ENCODE measurements at regions not wholly inside any gene's neighbourhood (a gene's known extent, or its start where the extent isn't known, plus 50 kb on each side); places are given as distances from the start of the nearest gene placed in this dataset.

- no peak overlapping the region for H3K4me3 ChIP-seq (ENCODE audit: low read length)
- DNase-seq (ENCODE audit: low read depth, low spot score): no peak
These were observed 1474.9 kb downstream of the EFNA5 start for GRCh38 chr5:106195679-106196474.

DNA sequence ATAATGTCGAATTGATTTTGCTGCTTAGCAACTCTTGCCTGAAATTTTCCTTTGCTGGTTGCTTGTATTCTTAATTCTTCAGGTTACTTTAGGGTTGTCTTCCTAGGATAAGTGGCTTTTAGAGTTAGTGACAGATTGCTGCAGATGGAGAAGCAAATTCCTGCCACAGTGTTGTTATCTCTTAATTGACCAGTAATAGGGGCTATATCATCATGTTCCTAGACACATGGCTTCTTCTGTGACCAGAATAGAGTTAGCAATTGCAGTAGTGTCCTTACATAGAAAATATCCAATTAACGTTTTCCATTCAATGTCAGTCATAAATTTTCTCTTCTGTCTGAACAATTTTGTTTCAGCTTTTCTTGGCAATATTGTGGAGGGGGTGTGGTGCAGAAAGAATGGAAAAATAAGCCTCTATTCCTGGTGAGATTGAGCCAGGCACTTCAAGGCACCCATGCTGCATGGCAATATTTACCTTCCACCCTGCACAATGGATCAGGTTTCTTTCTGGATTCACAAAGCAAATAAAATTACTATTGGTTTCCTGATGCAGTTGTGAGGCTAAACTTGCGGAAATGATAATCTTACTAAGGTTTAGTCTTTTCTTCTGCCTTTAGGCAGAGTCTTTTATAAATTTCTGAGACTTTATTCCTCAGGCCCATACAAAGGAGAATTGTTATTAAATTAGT lies 1481.5 kb downstream of the EFNA5 start:
- no peak overlapping the region for H3K4me3 ChIP-seq (ENCODE audit: low read length)
- no peak for DNase-seq (ENCODE audit: low read depth, low spot score)

DNA sequence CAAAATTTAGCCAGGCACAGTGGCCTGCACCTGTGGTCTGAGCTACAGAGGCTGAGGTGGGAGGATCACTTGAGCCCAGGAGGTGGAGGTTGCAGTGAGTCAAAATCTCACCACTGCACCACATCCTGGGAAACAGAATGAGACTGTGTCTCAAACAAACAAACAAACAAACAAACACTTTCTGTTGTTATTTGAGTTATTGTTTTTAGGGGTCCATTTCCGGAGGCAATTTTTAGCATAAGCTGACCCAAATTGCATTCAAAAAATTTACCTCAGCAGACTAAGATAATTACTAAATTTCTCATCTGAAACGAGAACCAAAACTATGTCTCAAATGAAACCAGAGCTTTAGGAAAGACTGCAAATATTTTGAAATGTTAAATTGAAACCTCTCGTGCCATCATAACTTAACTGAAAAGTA lies 1485.1 kb downstream of the EFNA5 start:
- DNase-seq (ENCODE audit: low read depth, low spot score): no peak
- no peak overlapping the region for H3K4me3 ChIP-seq (ENCODE audit: low read length)

GRCh38 chr5:106174903-106175302 lies 1495.8 kb downstream of the EFNA5 start:
- no peak for DNase-seq (ENCODE audit: low read depth, low spot score)
- no peak overlapping the region for H3K4me3 ChIP-seq (ENCODE audit: low read length)

DNA sequence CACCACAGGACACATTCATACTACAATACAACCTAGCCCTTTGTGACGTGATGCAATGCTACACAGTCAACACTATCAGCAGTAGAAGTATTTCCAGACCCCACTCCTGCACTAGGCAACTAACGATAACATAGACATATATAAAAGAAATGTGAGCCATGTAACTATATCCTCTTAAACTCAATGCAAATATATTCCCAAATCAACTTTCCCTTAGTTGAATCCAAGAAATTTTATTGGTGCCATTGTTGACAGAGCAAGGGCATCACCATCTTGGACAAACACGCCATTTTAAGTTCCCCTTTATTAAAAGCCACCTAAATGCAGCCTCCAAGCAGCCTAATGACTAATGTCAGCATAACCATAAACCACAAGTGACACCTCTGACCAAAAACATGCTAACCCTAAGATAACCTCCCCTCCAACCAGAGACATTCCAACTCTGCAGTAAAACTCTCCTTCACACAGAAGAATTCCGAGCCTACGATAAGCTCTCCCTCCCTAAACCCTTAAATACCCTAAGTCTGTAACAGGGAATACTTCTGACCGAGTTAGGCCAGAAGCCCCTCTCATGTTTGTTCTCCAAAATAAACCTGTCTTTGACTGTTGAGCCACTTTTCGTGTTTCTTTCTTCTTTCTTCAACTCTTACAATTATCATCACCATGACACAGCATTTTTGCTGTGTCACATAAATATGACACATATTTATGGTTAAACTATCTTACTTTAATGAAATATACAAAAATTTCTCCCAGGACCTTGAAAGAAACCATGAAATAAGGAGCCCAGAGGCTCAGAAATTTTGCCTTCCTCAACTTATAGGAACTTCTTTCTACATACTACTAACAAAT lies 1497.8 kb downstream of the EFNA5 start:
- no peak overlapping the region for H3K4me3 ChIP-seq (ENCODE audit: low read length)
- DNase-seq (ENCODE audit: low read depth, low spot score): no peak

- DNase-seq (ENCODE audit: low read depth, low spot score): no peak
- no peak overlapping the region for H3K4me3 ChIP-seq (ENCODE audit: low read length)
These were observed 1499.0 kb downstream of the EFNA5 start for GRCh38 chr5:106171708-106172107.

- DNase-seq (ENCODE audit: low read depth, low spot score): no peak
These were observed 1499.6 kb downstream of the EFNA5 start for GRCh38 chr5:106171132-106171531.

DNA sequence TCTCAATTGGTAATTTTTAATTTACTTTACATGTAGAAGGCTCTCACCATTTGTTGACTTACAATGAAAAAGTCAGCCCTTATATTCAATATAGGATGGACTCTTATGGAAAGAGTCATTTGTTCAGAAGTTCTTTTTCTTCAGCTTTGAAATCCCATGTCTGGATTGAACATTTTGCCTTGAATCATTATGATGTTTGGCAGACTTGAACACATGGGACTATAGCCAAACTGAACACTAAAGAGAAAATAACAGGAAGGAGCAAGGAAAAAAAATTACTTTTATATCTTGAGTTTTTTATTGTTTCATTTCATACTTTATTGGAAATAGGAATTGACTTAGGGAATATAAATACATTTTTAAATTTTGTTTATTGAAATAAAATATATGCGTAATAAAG lies 1503.0 kb downstream of the EFNA5 start:
- no peak for DNase-seq (ENCODE audit: low read depth, low spot score)
- H3K4me3 ChIP-seq (ENCODE audit: low read length): no peak overlapping the region

More at GRCh38 chr5:106171132-106171531, 1499.6 kb downstream of the EFNA5 start:
- H3K4me3 ChIP-seq (ENCODE audit: low read length): no peak overlapping the region

DNA sequence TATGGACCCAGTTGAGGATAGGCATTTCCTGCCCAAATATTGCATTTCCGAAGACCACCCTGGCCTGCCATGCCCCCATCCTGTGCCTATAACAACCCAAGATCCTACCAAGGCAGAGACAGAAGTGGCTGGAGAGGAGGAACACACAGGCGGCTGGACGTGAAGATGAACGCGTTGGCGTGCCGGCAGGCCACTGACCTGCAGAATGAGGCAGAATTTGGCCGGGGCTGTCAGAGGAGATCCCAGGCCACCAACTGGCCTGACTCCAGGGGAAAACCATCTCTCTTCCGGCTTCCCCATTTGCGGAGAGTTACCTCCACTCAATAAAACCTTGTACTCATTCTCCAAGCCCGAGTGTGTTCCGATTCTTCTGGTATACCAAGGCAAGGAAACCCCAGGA lies 1507.5 kb downstream of the EFNA5 start:
- DNase-seq (ENCODE audit: low read depth, low spot score): no peak
- no peak overlapping the region for H3K4me3 ChIP-seq (ENCODE audit: low read length)

DNA sequence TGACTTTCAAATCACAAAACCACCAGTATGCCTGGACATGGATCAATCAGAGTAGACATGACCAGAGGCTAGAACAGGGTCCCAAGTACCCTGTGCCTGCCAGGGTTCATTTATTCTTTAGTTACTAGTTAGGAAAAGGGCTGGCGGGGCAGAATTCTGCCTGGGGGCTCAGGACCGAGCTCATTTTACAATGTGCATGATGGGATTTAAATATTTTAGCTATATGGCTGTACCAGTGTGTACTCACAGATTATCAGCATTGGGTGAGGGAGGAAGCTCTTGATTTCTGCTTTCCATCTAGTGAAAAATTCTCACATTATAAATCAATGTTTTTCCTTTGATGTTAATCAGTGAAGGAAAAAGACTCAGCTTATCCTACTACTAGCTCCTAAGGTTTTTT lies 1511.1 kb downstream of the EFNA5 start:
- DNase-seq (ENCODE audit: low read depth, low spot score): no peak
- H3K4me3 ChIP-seq (ENCODE audit: low read length): no peak overlapping the region

DNA sequence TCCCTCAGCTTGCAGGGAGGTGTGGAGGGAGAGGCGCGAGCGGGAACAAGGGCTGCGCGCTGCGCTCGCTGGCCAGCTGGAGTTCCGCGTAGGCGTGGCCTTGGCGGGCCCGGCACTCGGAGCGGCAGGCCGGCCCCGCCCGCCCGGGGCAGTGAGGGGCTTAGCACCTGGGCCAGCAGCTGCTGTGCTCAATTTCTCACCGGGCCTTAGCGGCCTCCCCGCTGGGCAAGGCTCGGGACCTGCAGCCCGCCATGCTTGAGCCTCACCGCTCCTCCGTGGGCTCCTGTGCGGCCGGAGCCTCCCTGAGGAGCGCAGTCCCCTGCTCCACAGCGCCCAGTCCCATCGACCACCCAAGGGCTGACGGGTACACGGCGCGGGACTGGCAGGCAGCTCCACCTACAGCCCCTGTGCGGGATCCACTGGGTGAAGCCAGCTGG lies 1516.4 kb downstream of the EFNA5 start:
- H3K4me3 ChIP-seq (ENCODE audit: low read length): no peak overlapping the region
- DNase-seq (ENCODE audit: low read depth, low spot score): no peak

DNA sequence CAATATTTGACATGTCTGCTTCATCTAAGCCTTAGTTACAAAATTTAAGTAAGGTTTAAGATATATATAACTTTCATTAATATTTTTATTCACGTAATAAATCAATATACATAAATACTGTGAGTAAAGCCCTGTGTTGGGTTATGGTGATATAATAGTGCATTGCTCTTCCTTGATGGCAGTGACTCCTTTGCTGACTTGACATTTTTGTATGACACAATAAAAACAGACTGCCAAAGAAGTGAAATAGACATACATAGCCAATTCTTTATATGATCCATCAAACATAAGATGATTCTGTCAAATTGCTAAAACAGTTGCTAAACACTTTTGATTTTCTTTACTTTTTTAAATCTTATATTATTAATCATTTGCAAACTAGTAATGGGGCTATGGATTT lies 1518.2 kb downstream of the EFNA5 start:
- H3K4me3 ChIP-seq (ENCODE audit: low read length): no peak overlapping the region
- no peak for DNase-seq (ENCODE audit: low read depth, low spot score)

GRCh38 chr5:106142116-106142515 lies 1528.6 kb downstream of the EFNA5 start:
- H3K4me3 ChIP-seq (ENCODE audit: low read length): no peak overlapping the region
- no peak for DNase-seq (ENCODE audit: low read depth, low spot score)

GRCh38 chr5:106140101-106140500 lies 1530.6 kb downstream of the EFNA5 start:
- no peak for DNase-seq (ENCODE audit: low read depth, low spot score)
- no peak overlapping the region for H3K4me3 ChIP-seq (ENCODE audit: low read length)

- DNase-seq (ENCODE audit: low read depth, low spot score): no peak
- no peak overlapping the region for H3K4me3 ChIP-seq (ENCODE audit: low read length)
These were observed 1534.7 kb downstream of the EFNA5 start for GRCh38 chr5:106136061-106136460.

- DNase-seq (ENCODE audit: low read depth, low spot score): no peak
These were observed 1535.3 kb downstream of the EFNA5 start for GRCh38 chr5:106135473-106135872.

DNA sequence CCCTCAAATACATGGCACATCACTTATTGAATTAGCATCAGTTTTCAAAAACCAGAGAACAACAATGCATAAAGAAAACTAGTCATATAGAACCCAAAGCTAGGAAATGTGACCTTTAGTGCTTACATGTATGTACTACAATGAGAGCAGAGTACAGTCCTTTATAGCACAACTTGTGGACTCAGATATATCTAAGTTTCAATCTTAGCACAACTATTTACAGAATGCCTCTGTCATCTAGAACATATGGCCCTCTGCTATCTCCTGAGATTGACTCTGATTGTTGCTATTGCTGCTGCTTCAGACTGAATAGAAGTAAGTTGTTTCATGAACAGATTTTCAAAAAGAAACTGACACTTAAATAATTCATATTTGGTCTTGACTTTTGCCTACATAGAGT lies 1536.2 kb downstream of the EFNA5 start:
- no peak for DNase-seq (ENCODE audit: low read depth, low spot score)
- no peak overlapping the region for H3K4me3 ChIP-seq (ENCODE audit: low read length)

More at GRCh38 chr5:106135473-106135872, 1535.3 kb downstream of the EFNA5 start:
- no peak overlapping the region for H3K4me3 ChIP-seq (ENCODE audit: low read length)

DNA sequence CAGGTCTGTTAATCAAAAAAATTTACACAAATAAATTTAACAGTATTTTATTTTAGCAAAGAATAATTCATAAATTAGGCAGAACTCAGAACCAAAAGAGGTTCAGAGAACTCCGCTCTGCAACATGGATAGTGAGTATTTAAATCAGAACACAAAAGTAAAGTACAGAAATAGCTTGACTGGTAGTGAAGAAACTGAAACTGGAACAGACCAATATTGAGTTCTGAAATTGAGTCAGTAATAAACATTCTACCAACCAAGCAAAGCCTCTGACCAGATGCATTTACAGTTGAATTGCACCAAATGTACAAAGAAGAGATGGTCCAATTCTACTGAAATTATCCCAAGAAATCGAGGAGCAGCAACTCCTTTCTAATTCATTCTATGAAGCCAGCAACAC lies 1542.8 kb downstream of the EFNA5 start:
- H3K4me3 ChIP-seq (ENCODE audit: low read length): no peak overlapping the region
- DNase-seq (ENCODE audit: low read depth, low spot score): no peak

- H3K4me3 ChIP-seq (ENCODE audit: low read length): no peak overlapping the region
- no peak for DNase-seq (ENCODE audit: low read depth, low spot score)
These were observed 1543.4 kb downstream of the EFNA5 start for GRCh38 chr5:106127341-106127781.
